ENCODE measurements at regions not wholly inside any gene's neighbourhood (a gene's known extent, or its start where the extent isn't known, plus 50 kb on each side); places are given as distances from the start of the nearest gene placed in this dataset.

GRCh38 chr2:185132501-185133041 lies 534.2 kb downstream of the ZNF804A start:
- CTCF ChIA-PET = no interaction called here
- intact Hi-C loops (cut with micrococcal nuclease) (no loop called here), dilution Hi-C loops (cut with MboI; ENCODE audit: extremely low pct_ligation_motif_present, low sequenced_read_pairs) (no loop called here)
- no peaks in the 10 kb centered on the region for H3K27me3 ChIP-seq (ENCODE audit: control insufficient read depth in 2 of 2, insufficient read depth in 2 of 2, low read length in 2 of 2)
- no peaks in the 10 kb centered on the region for H3K36me3 ChIP-seq (ENCODE audit: control insufficient read depth in 2 of 2, extremely low read depth in 1 of 2, insufficient read depth in 2 of 2, low read length in 2 of 2)
- no peaks in the 10 kb centered on the region for H4K20me1 ChIP-seq (replicated peaks; ENCODE audit: control insufficient read depth, extremely low read depth, insufficient read depth, low read length)
- POLR2A ChIA-PET = no interaction called here
- FAIRE-seq = no peak
- no peak overlapping the region for H3K9ac ChIP-seq (replicated peaks; ENCODE audit: extremely low read depth, insufficient read depth, low read length)
- H3K79me2 ChIP-seq (ENCODE audit: control insufficient read depth, insufficient read depth, low read length) = no peaks in the 10 kb centered on the region
- H3K27ac ChIP-seq (ENCODE audit: insufficient read depth, low read depth, low read length) = no peak overlapping the region
- TF ChIP-seq EZH2 (IDR thresholded peaks at IDR 0.05; ENCODE audit: borderline replicate concordance, low read depth, low read length, severe bottlenecking) = no peak
- no peak for TF ChIP-seq GATA2 (IDR thresholded peaks at IDR 0.05; ENCODE audit: insufficient read depth, insufficient read length, low read depth, low read length)
- TF ChIP-seq MYC (IDR thresholded peaks at IDR 0.05; ENCODE audit: low read depth, low read length) = no peak
- no peak for TF ChIP-seq POLR2A (IDR thresholded peaks at IDR 0.05; ENCODE audit: low read depth, low read length)
- TF ChIP-seq JUN (IDR thresholded peaks at IDR 0.05; ENCODE audit: borderline replicate concordance, insufficient read depth, insufficient read length, low read depth) = no peak
- no peak for TF ChIP-seq CTCF (IDR thresholded peaks at IDR 0.05; ENCODE audit: extremely low read depth in 1 of 2, insufficient read depth in 1 of 2, low read depth in 1 of 2, low read length in 2 of 2)
- no peak for TF ChIP-seq MAX (IDR thresholded peaks at IDR 0.05; ENCODE audit: insufficient read depth, insufficient read length)
- TF ChIP-seq FOS (IDR thresholded peaks at IDR 0.05; ENCODE audit: borderline replicate concordance, insufficient read depth, low read length) = no peak
- TF ChIP-seq POLR2AphosphoS5 (IDR thresholded peaks at IDR 0.05; ENCODE audit: insufficient read depth, low read depth, low read length) = no peak
- H2AFZ ChIP-seq (ENCODE audit: low read depth, low read length) = no peak overlapping the region
- H3K9me3 ChIP-seq (replicated peaks; ENCODE audit: control insufficient read depth, insufficient read depth, low read length) = no peaks in the 10 kb centered on the region
- no peak overlapping the region for H3K4me2 ChIP-seq (ENCODE audit: insufficient read depth, low read length)
- BruUV-seq (replicated peaks) = no TSS peak
- no peak for DNase-seq (ENCODE audit: low read depth, low spot score)
- no peaks in the 10 kb centered on the region for H3K4me1 ChIP-seq (ENCODE audit: control insufficient read depth, extremely low read depth, insufficient read depth, low read length)
- H3K4me3 ChIP-seq (replicated peaks in 1 of 3; ENCODE audit: insufficient read depth in 1 of 3, low read depth in 1 of 3, low read length in 3 of 3) = no peak overlapping the region
- no peaks in the 10 kb centered on the region for H3K9me1 ChIP-seq (replicated peaks; ENCODE audit: control insufficient read depth, extremely low read depth, insufficient read depth, low read length)

Data from endothelial cell of umbilical vein (primary cell).